Spleen (tissue), 7 donors: ENCODE measurements at regions not wholly inside any gene's neighbourhood (a gene's known extent, or its start where the extent isn't known, plus 50 kb on each side); places are given as distances from the start of the nearest gene placed in this dataset.

Experiments used
- CTCF ChIP-seq, 11 experiments: fragments of 200-600 bp in 7 of 11; fragments of 450-650 bp in 4 of 11; sonication (generic) in 4 of 11; IDR thresholded peaks in 8 of 11; conservative IDR thresholded peaks in 3 of 11; 1 replicate in 7 of 11; 2 replicates in 4 of 11; pipeline versions ENCODE4 v1.4.0 to v1.8.0; 2016 to 2021; ENCODE audit warnings: antibody characterized with exemption in 11 of 11, inconsistent platforms in 4 of 11, mild to moderate bottlenecking in 1 of 11
- POLR2A ChIP-seq, 3 donors: fragments of 450-650 bp; IDR thresholded peaks; one replicate each; pipeline ENCODE4 v1.5.1; 2017; ENCODE audit warnings: antibody characterized with exemption in 3 of 3, mild to moderate bottlenecking in 1 of 3
- POLR2AphosphoS5 ChIP-seq, 3 donors: sonication (generic); formaldehyde crosslinking; IDR thresholded peaks; one replicate each; pipeline ENCODE4 v1.5.1; 2017; ENCODE audit warnings: antibody characterized with exemption in 3 of 3
- donor health status: DM: no; HTN: no; CAD: no; lungs with moderate emphysema.
- donor health status: DM: no; HTN: no; CAD: no.
- donor health status: DM: no; HTN: no; CAD: no.

- TF ChIP-seq CTCF (IDR thresholded peaks at IDR 0.05 in 8 of 11, conservative IDR thresholded peaks at IDR 0.05 in 3 of 11) = no peak
- TF ChIP-seq POLR2A (IDR thresholded peaks at IDR 0.05) = no peak
- TF ChIP-seq POLR2AphosphoS5 (IDR thresholded peaks at IDR 0.05) = no peak
Observed at GRCh38 chr2:123468071-123468470, 557.0 kb upstream of the CNTNAP5 start.
